H9 (cell line): ENCODE measurements at regions not wholly inside any gene's neighbourhood (a gene's known extent, or its start where the extent isn't known, plus 50 kb on each side); places are given as distances from the start of the nearest gene placed in this dataset.
A peak's percentile ranks its signal among the peaks of the same experiment; 100 is the strongest.

ENCODE experiments used
- DNase-seq: peaks from one replicate; pipeline ENCODE4 v3.0.0-alpha.2; 2017
- H2AFZ ChIP-seq: one replicate; pipeline ENCODE4 v1.6.1; 2013; ENCODE audit warnings: mild to moderate bottlenecking, low read length, control low read depth, moderate library complexity
- H2AK5ac ChIP-seq: 2 replicates; pipeline ENCODE4 v1.6.1; 2013; ENCODE audit warnings: low read length, control low read depth, mixed read lengths; ENCODE audit not compliant: insufficient read length
- H2BK120ac ChIP-seq: one replicate; pipeline ENCODE4 v1.6.1; 2013; ENCODE audit warnings: low read depth, mild to moderate bottlenecking, low read length, control low read depth, inconsistent platforms; ENCODE audit not compliant: poor library complexity, severe bottlenecking
- H2BK12ac ChIP-seq: 2 replicates; pipeline ENCODE4 v1.6.1; 2013; ENCODE audit warnings: low read length, control low read depth, mixed read lengths, low read depth; ENCODE audit not compliant: insufficient read length
- H2BK15ac ChIP-seq: 2 replicates; pipeline ENCODE4 v1.6.1; 2013; ENCODE audit warnings: low read depth, low read length, control low read depth
- H2BK20ac ChIP-seq: one replicate; pipeline ENCODE4 v1.6.1; 2013; ENCODE audit warnings: low read depth, mild to moderate bottlenecking, low read length, control low read depth, inconsistent platforms; ENCODE audit not compliant: poor library complexity, severe bottlenecking
- H2BK5ac ChIP-seq: 2 replicates; pipeline ENCODE4 v1.6.1; 2013; ENCODE audit warnings: low read length, control low read depth, mixed read lengths; ENCODE audit not compliant: insufficient read length
- H3K14ac ChIP-seq: 2 replicates; pipeline ENCODE4 v1.6.1; 2013; ENCODE audit warnings: low read length, control low read depth; ENCODE audit not compliant: insufficient read depth
- H3K18ac ChIP-seq: 2 replicates; pipeline ENCODE4 v1.6.1; 2013; ENCODE audit warnings: low read depth, mild to moderate bottlenecking, mixed read lengths, low read length, control low read depth; ENCODE audit not compliant: insufficient read length
- H3K23ac ChIP-seq: 2 replicates; pipeline ENCODE4 v1.6.1; 2013; ENCODE audit warnings: low read length, control low read depth, mixed read lengths, low read depth; ENCODE audit not compliant: insufficient read length
- H3K23me2 ChIP-seq: 2 replicates; pipeline ENCODE4 v1.6.1; 2013; ENCODE audit warnings: low read depth, mild to moderate bottlenecking, mixed read lengths, low read length, control low read depth; ENCODE audit not compliant: insufficient read length, poor library complexity, severe bottlenecking
- H3K27ac ChIP-seq: 2 replicates; pipeline ENCODE4 v1.5.1; 2013; ENCODE audit warnings: low read length, control low read depth, mixed read lengths, low read depth; ENCODE audit not compliant: insufficient read length
- H3K27me3 ChIP-seq: 2 replicates; pipeline ENCODE4 v1.6.1; 2013; ENCODE audit warnings: low read length, control low read depth, inconsistent platforms; ENCODE audit not compliant: insufficient read depth
- H3K4ac ChIP-seq: 2 replicates; pipeline ENCODE4 v1.6.1; 2013; ENCODE audit warnings: low read depth, mild to moderate bottlenecking, control low read depth, inconsistent platforms, low read length, moderate library complexity
- H3K4me1 ChIP-seq: 2 replicates; pipeline ENCODE4 v1.6.1; 2013; ENCODE audit warnings: low read length, control low read depth, inconsistent platforms; ENCODE audit not compliant: insufficient read depth
- H3K4me2 ChIP-seq: 2 replicates; pipeline ENCODE4 v1.6.1; 2013; ENCODE audit warnings: low read length, control low read depth, mixed read lengths; ENCODE audit not compliant: insufficient read length, insufficient read depth
- H3K56ac ChIP-seq: 2 replicates; pipeline ENCODE4 v1.6.1; 2013; ENCODE audit warnings: low read depth, mild to moderate bottlenecking, mixed read lengths, low read length, control low read depth; ENCODE audit not compliant: insufficient read length
- H3K79me1 ChIP-seq: 2 replicates; pipeline ENCODE4 v1.6.1; 2013; ENCODE audit warnings: low read depth, mild to moderate bottlenecking, moderate library complexity, low read length, control low read depth, inconsistent platforms; ENCODE audit not compliant: insufficient read depth, poor library complexity, severe bottlenecking
- H3K79me2 ChIP-seq: 2 replicates; pipeline ENCODE4 v1.6.1; 2013; ENCODE audit warnings: low read length, control low read depth, inconsistent platforms; ENCODE audit not compliant: insufficient read depth
- H3K9ac ChIP-seq: 2 replicates; pipeline ENCODE4 v1.6.1; 2013; ENCODE audit warnings: low read length, control low read depth, mixed read lengths; ENCODE audit not compliant: insufficient read length; ENCODE audit errors: extremely low read depth
- H3K9me3 ChIP-seq: one replicate; pipeline ENCODE4 v1.6.1; 2013; ENCODE audit warnings: low read depth, low read length, inconsistent platforms; ENCODE audit not compliant: control insufficient read depth
- H3T11ph ChIP-seq: one replicate; pipeline ENCODE4 v1.6.1; 2013; ENCODE audit warnings: mild to moderate bottlenecking, low read length, control low read depth, inconsistent platforms
- H4K20me1 ChIP-seq: one replicate; pipeline ENCODE4 v1.6.1; 2013; ENCODE audit not compliant: control insufficient read depth, insufficient read length, insufficient read depth
- H4K5ac ChIP-seq: 2 replicates; pipeline ENCODE4 v1.6.1; 2013; ENCODE audit warnings: low read depth, mild to moderate bottlenecking, mixed read lengths, low read length, control low read depth; ENCODE audit not compliant: insufficient read length
- H4K8ac ChIP-seq: replicated peaks from 2 replicates; pipeline ENCODE4 v1.6.1; 2013; ENCODE audit warnings: low read length, control low read depth, mixed read lengths, low read depth; ENCODE audit not compliant: insufficient read length
- H4K91ac ChIP-seq: 2 replicates; pipeline ENCODE4 v1.6.1; 2013; ENCODE audit warnings: low read depth, mild to moderate bottlenecking, moderate library complexity, mixed read lengths, low read length, control low read depth; ENCODE audit not compliant: insufficient read length
- H3K27ac Mint-ChIP-seq, 3 experiments: 2 replicates in 2 of 3; 3 replicates in 1 of 3; pipeline ENCODE4 v1.8.0; 2020 to 2021; ENCODE audit warnings: mixed read lengths in 3 of 3, mild to moderate bottlenecking in 1 of 3, moderate library complexity in 1 of 3
- H3K27me3 Mint-ChIP-seq: 2 replicates; pipeline ENCODE4 v1.8.0; 2021; ENCODE audit warnings: low read depth, mild to moderate bottlenecking, moderate library complexity, mixed read lengths
- H3K36me3 Mint-ChIP-seq, 3 experiments: 2 replicates in 2 of 3; 3 replicates in 1 of 3; pipeline ENCODE4 v1.8.0; 2020 to 2021; ENCODE audit warnings: low read depth in 3 of 3, mixed read lengths in 3 of 3; ENCODE audit not compliant: insufficient read depth in 1 of 3
- H3K4me1 Mint-ChIP-seq, 2 experiments: 2 replicates each; pipeline ENCODE4 v1.8.0; 2020; ENCODE audit warnings: mixed read lengths in 2 of 2
- H3K4me3 Mint-ChIP-seq, 2 experiments: 2 replicates in 1 of 2; 3 replicates in 1 of 2; pipeline ENCODE4 v1.8.0; 2020 to 2021; ENCODE audit warnings: mild to moderate bottlenecking in 2 of 2, mixed read lengths in 2 of 2, moderate library complexity in 1 of 2
- H3K9me3 Mint-ChIP-seq, 2 experiments: 2 replicates in 1 of 2; 3 replicates in 1 of 2; pipeline ENCODE4 v1.8.0; 2020; ENCODE audit warnings: mild to moderate bottlenecking in 2 of 2, mixed read lengths in 2 of 2, moderate library complexity in 1 of 2
- CTCF ChIP-seq: fragments of 200-600 bp; sonication (generic); conservative IDR thresholded peaks from 3 replicates; pipeline ENCODE4 v1.8.0; 2021; ENCODE audit warnings: antibody characterized with exemption, mild to moderate bottlenecking
- WGBS: extraction: QIAGEN DNeasy Blood & Tissue Kit; methylation state at CpG from one replicate; pipeline ENCODE4 v1.1.7; 2013; ENCODE audit warnings: missing lambda C conversion rate, low lambda C conversion rate, mixed read lengths; ENCODE audit not compliant: insufficient read length; ENCODE audit errors: extremely low coverage; 5-methylcytosine and 5-hydroxymethylcytosine counted together

GRCh38 chr13:111004444-111004843 lies 89.6 kb upstream of the ANKRD10 start:
- no peaks in the 10 kb centered on the region for H3K9me3 ChIP-seq
- no CpG with 5 or more reads among the region's 6 CpGs for WGBS
- no peaks in the 10 kb centered on the region for H3K4me1 ChIP-seq
- no peak overlapping the region for H2BK120ac ChIP-seq
- Mint-ChIP-seq H3K27ac (peak overlapping the region in 1 of 3 experiments; percentile 67; a peak in 1 of 7 replicates), H3K4me3 (no peak overlapping the region), H3K36me3 (no peaks in the 10 kb centered on the region), H3K9me3 (no peaks in the 10 kb centered on the region; a peak in 1 of 5 replicates), H3K4me1 (peaks cover 12 to 16% of the 10 kb centered on the region in 2 experiments), H3K27me3 (peaks cover 34% of the 10 kb centered on the region)
- no peak overlapping the region for H3K4ac ChIP-seq
- H2BK20ac ChIP-seq, result no peak overlapping the region
- H2AK5ac ChIP-seq, result no peak overlapping the region
- H3K27ac ChIP-seq, result no peak overlapping the region
- H4K20me1 ChIP-seq, result no peaks in the 10 kb centered on the region
- no peak overlapping the region for H3T11ph ChIP-seq
- no peak overlapping the region for H2BK15ac ChIP-seq
- H4K5ac ChIP-seq, result no peak overlapping the region
- H3K4me2 ChIP-seq, result no peak overlapping the region
- H3K18ac ChIP-seq, result no peak overlapping the region
- no peaks in the 10 kb centered on the region for H3K79me1 ChIP-seq
- H3K79me2 ChIP-seq, result no peaks in the 10 kb centered on the region
- H3K9ac ChIP-seq, result no peak overlapping the region
- H3K23me2 ChIP-seq, result no peaks in the 10 kb centered on the region
- no peak overlapping the region for H3K23ac ChIP-seq
- H3K27me3 ChIP-seq, result no peaks in the 10 kb centered on the region
- H4K8ac ChIP-seq, result no peak overlapping the region
- no peak for TF ChIP-seq CTCF
- H4K91ac ChIP-seq, result no peak overlapping the region
- no peak overlapping the region for H2BK12ac ChIP-seq
- no peak overlapping the region for H2BK5ac ChIP-seq
- DNase-seq, result no peak
- no peak overlapping the region for H3K56ac ChIP-seq
- no peak overlapping the region for H3K14ac ChIP-seq
- H2AFZ ChIP-seq, result no peak overlapping the region
